GM13977 (cell line): ENCODE measurements at regions not wholly inside any gene's neighbourhood (a gene's known extent, or its start where the extent isn't known, plus 50 kb on each side); places are given as distances from the start of the nearest gene placed in this dataset.

Experiments used
- DNase-seq: peaks from one replicate; pipeline ENCODE4 v3.0.0; 2012; ENCODE audit warnings: low spot score
- in situ Hi-C: fragments of 300-500 bp; cut with MboI; formaldehyde crosslinking; loops from one replicate; pipeline ENCODE4 v1.12.0; 2022; ENCODE audit warnings: low sequenced_read_pairs, low pct_unique_long_range_greater_than_20kb, mixed read lengths, inconsistent platforms; ENCODE audit not compliant: unreplicated experiment
- TF ChIP-seq, protein P1 (sequence below): IDR thresholded peaks from 2 replicates; pipeline ENCODE4 v1.5.1; 2012; ENCODE audit warnings: mild to moderate bottlenecking, control low read depth; ENCODE audit not compliant: insufficient read depth; ENCODE audit errors: extremely low read depth, missing control alignments

DNA sequence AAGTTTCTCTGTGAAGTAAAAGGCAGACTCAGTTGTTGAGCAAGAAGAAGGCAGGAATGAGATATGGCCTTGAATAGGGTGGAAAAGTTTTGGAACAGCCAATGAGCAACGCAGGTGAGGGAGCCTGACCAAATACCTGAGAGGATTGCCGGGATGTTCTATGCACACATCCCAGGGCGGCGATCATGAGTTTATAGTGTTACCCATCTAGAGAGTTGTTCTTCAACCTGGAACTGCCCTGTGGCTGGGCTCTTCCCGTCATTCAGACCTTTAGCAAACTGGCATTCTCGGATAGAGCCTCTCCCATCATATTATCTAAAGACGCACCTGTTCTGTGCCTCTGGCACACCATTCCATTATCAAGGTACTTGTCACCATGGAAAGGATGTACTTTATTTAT lies 103.0 kb upstream of the KIF5B start:
- DNase-seq = no peak
- in situ Hi-C loops = no loop called here
- TF ChIP-seq, protein P1, sequence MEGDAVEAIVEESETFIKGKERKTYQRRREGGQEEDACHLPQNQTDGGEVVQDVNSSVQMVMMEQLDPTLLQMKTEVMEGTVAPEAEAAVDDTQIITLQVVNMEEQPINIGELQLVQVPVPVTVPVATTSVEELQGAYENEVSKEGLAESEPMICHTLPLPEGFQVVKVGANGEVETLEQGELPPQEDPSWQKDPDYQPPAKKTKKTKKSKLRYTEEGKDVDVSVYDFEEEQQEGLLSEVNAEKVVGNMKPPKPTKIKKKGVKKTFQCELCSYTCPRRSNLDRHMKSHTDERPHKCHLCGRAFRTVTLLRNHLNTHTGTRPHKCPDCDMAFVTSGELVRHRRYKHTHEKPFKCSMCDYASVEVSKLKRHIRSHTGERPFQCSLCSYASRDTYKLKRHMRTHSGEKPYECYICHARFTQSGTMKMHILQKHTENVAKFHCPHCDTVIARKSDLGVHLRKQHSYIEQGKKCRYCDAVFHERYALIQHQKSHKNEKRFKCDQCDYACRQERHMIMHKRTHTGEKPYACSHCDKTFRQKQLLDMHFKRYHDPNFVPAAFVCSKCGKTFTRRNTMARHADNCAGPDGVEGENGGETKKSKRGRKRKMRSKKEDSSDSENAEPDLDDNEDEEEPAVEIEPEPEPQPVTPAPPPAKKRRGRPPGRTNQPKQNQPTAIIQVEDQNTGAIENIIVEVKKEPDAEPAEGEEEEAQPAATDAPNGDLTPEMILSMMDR = no peak

GRCh38 chr10:32156031-32156495 lies 99.8 kb upstream of the KIF5B start:
- in situ Hi-C loops = no loop called here
- no peak for DNase-seq
- TF ChIP-seq, protein P1 = no peak

DNA sequence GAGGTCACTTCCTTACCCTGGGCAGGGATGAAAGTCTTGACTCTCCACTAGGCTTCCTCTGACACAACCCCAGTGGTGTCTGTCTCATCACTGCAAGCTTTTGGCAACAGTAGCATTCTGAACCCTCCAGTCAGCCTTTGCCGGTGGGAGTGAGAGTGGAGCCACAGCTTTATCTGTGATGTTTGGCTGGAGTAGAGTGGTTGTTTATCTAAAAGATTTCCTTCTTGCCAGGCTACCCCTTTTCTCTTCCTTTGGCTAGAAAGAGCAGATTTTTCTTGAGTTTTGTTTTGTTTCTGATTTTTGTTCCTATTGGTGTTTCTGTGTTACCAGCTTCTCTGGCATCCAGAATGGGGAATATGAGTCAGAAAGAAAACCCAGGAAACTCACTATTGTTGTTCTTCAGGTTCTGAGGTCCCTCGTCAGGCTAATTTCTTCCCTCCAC lies 98.9 kb upstream of the KIF5B start:
- TF ChIP-seq, protein P1 = no peak
- DNase-seq = no peak
- in situ Hi-C loops = no loop called here

DNA sequence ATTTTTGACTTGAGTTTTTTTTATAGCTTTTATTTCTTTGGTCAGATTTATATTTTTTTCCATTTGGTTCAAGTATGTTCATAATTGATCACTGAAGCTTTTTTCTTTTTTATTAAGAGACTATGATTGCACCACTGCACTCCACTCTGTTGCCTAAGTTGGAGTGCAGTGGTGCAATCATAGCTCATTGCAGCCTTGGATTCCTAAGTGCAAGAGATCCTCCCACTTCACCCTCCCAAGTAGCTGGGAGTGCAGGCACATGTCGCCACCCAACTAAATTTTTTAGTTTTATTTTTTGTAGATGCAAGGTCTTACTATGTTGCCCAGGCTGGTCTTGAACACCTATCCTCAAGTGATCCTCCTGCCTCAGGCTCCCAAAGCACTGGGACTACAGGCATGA lies 97.7 kb upstream of the KIF5B start:
- TF ChIP-seq, protein P1 = no peak
- DNase-seq = no peak
- in situ Hi-C loops = no loop called here

- DNase-seq = no peak
- in situ Hi-C loops = no loop called here
- TF ChIP-seq, protein P1 = no peak
Observed at GRCh38 chr10:32153252-32153651, 97.0 kb upstream of the KIF5B start.

DNA sequence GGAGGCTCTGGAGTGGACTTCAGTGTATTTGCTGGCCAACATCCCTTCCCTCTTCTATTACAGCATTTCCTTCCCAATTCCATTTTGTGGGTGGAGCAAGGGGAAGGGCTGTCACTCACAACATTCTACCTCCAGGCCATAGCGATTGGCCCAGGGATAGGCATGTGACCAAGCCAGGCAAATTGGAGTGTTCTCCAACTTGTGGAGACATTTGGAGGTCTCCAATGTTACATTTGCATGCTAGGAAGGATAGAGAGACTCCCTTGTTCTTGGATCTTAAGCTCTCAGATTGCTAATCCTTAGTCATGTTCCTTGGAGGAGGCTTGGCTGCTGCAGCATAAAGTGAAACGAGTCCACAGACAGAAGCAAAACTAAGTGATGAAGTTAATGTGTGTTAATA lies 95.6 kb upstream of the KIF5B start:
- in situ Hi-C loops = no loop called here
- DNase-seq = no peak
- TF ChIP-seq, protein P1 = no peak
